HepG2 (cell line): ENCODE measurements at regions not wholly inside any gene's neighbourhood (a gene's known extent, or its start where the extent isn't known, plus 50 kb on each side); places are given as distances from the start of the nearest gene placed in this dataset.

Source experiments
- ATAC-seq: fragments of 200-7000 bp; cut with Tn5 transposase; 3 replicates; pipeline ENCODE4 v1.9.1; 2020; ENCODE audit warnings: mild to moderate bottlenecking, moderate library complexity
- BruUV-seq: library from RNA; stranded (reverse); fragments of 400-500 nt; replicated peaks from 2 replicates; lab custom pipeline; 2021; lab: Mats Ljungman, UMichigan
- CTCF ChIA-PET: fragments of 300-600 bp; formaldehyde crosslinking; extraction: SDS; loops from one replicate; lab custom pipeline; 2021; ENCODE audit warnings: low total read pairs, inconsistent platforms, low intra/inter-chr PET ratio; lab: Yijun Ruan, JAX
- POLR2A ChIA-PET: fragments of 350-600 bp; sonication (Branson Sonifier 250); formaldehyde crosslinking; loops from one replicate; lab custom pipeline; 2020; ENCODE audit warnings: antibody characterized with exemption, inconsistent platforms; lab: Yijun Ruan, JAX
- DNase-seq: peaks from one replicate; pipeline ENCODE4 v3.0.0-alpha.2; 2015; ENCODE audit warnings: low spot score
- FAIRE-seq: peaks from 3 replicates; lab custom pipeline; 2011; peaks lifted over from hg19 to GRCh38; lab: Jason Lieb, UNC
- H2AFZ ChIP-seq: one replicate; pipeline ENCODE4 v1.6.1; 2011; ENCODE audit warnings: low read length, inconsistent platforms
- H3K27ac ChIP-seq: fragments of 300-600 bp; 3 replicates; pipeline ENCODE4 v1.8.0; 2011; ENCODE audit warnings: mixed run types, mild to moderate bottlenecking, mixed read lengths, low read length, inconsistent platforms; ENCODE audit not compliant: insufficient read depth; ENCODE audit errors: extremely low read length
- H3K27me3 ChIP-seq, 2 experiments: fragments of 200-600 bp in 1 of 2; 2 replicates in 1 of 2; 3 replicates in 1 of 2; pipeline versions ENCODE4 v1.6.0 to v1.8.0; 2011; ENCODE audit warnings: low read length in 2 of 2, mild to moderate bottlenecking in 2 of 2, moderate library complexity in 2 of 2, inconsistent platforms in 1 of 2; ENCODE audit not compliant: insufficient read depth in 2 of 2, control insufficient read depth in 1 of 2
- H3K36me3 ChIP-seq, 2 experiments: fragments of 200-600 bp in 1 of 2; replicated peaks in 1 of 2; 2 replicates in 1 of 2; 3 replicates in 1 of 2; pipeline versions ENCODE4 v1.5.1 to v1.8.0; 2011; ENCODE audit warnings: low read length in 2 of 2, inconsistent platforms in 1 of 2; ENCODE audit not compliant: insufficient read depth in 2 of 2, control insufficient read depth in 1 of 2
- H3K4me1 ChIP-seq: 2 replicates; pipeline ENCODE4 v1.5.1; 2012; ENCODE audit warnings: low read length, inconsistent platforms; ENCODE audit not compliant: insufficient read depth
- H3K4me2 ChIP-seq: 2 replicates; pipeline ENCODE4 v1.6.0; 2011; ENCODE audit warnings: low read depth, low read length, inconsistent platforms
- H3K4me3 ChIP-seq, 3 experiments: fragments of 200-600 bp in 1 of 3; sonication (generic), shearing (Covaris generic) in 1 of 3; replicated peaks in 1 of 3; 2 replicates each; pipeline ENCODE4 v1.5.1; 2011 to 2016; ENCODE audit warnings: low read length in 3 of 3, inconsistent platforms in 2 of 3, low read depth in 2 of 3, mild to moderate bottlenecking in 2 of 3, control low read depth in 1 of 3, mixed read lengths in 1 of 3; ENCODE audit not compliant: insufficient read depth in 1 of 3
- H3K79me2 ChIP-seq: one replicate; pipeline ENCODE4 v1.6.1; 2011; ENCODE audit warnings: low read length, inconsistent platforms; ENCODE audit not compliant: insufficient read depth
- H3K9ac ChIP-seq: 2 replicates; pipeline ENCODE4 v1.6.0; 2011; ENCODE audit warnings: mild to moderate bottlenecking, low read depth, low read length, inconsistent platforms; ENCODE audit not compliant: insufficient read depth
- H3K9me3 ChIP-seq: 2 replicates; pipeline ENCODE4 v1.5.1; 2012; ENCODE audit warnings: mild to moderate bottlenecking, low read length
- H4K20me1 ChIP-seq: 2 replicates; pipeline ENCODE4 v1.6.0; 2011; ENCODE audit warnings: inconsistent platforms, mild to moderate bottlenecking, low read length, moderate library complexity; ENCODE audit not compliant: insufficient read depth
- AGO2 ChIP-seq: fragments of 200-400 bp; formaldehyde crosslinking; optimal IDR thresholded peaks from 2 replicates; pipeline ENCODE3; 2017; ENCODE audit warnings: mild to moderate bottlenecking, low read depth, low read length, moderate library complexity
- CREB1 ChIP-seq, 2 experiments: fragments of 450-650 bp in 1 of 2; IDR thresholded peaks; 2 replicates each; pipeline ENCODE4 v1.6.1; 2016 to 2017; ENCODE audit warnings: control low read depth in 1 of 2, mild to moderate bottlenecking in 1 of 2, missing compliant biosample characterization in 1 of 2, missing genetic modification characterization in 1 of 2
- DZIP1 ChIP-seq: sonication (generic); formaldehyde crosslinking; IDR thresholded peaks from 2 replicates; pipeline ENCODE4 v1.5.0; 2020; ENCODE audit warnings: mild to moderate bottlenecking, missing genetic modification reagents
- FOXM1 ChIP-seq: sonication (generic); formaldehyde crosslinking; IDR thresholded peaks from 2 replicates; pipeline ENCODE4 v1.5.0; 2020; ENCODE audit warnings: missing genetic modification reagents
- GLI4 ChIP-seq: sonication (generic); formaldehyde crosslinking; IDR thresholded peaks from 2 replicates; pipeline ENCODE4 v1.5.1; 2020; ENCODE audit warnings: missing genetic modification reagents, mild to moderate bottlenecking, moderate library complexity, borderline replicate concordance
- HMG20A ChIP-seq: IDR thresholded peaks from 2 replicates; pipeline ENCODE4 v1.6.1; 2016; ENCODE audit warnings: borderline replicate concordance
- MIXL1 ChIP-seq: IDR thresholded peaks from 2 replicates; pipeline ENCODE4 v1.6.1; 2016
- NFKB2 ChIP-seq: sonication (generic); formaldehyde crosslinking; IDR thresholded peaks from 2 replicates; pipeline ENCODE4 v1.4.0; 2020; ENCODE audit warnings: missing genetic modification reagents, borderline replicate concordance
- PAX8 ChIP-seq: sonication (generic); formaldehyde crosslinking; IDR thresholded peaks from 2 replicates; pipeline ENCODE4 v1.8.0; 2022; ENCODE audit warnings: mild to moderate bottlenecking, missing genetic modification reagents, borderline replicate concordance
- PHF8 ChIP-seq: sonication (generic); formaldehyde crosslinking; IDR thresholded peaks from 2 replicates; pipeline ENCODE4 v1.5.0; 2020; ENCODE audit warnings: missing genetic modification reagents
- SNAPC5 ChIP-seq: sonication (generic); formaldehyde crosslinking; IDR thresholded peaks from 2 replicates; pipeline ENCODE4 v1.8.1; 2023; ENCODE audit warnings: mild to moderate bottlenecking, missing genetic modification reagents, borderline replicate concordance
- STAG1 ChIP-seq: sonication (generic); formaldehyde crosslinking; IDR thresholded peaks from 2 replicates; pipeline ENCODE4 v1.4.0; 2020; ENCODE audit warnings: missing genetic modification reagents
- STAT6 ChIP-seq: sonication (generic); formaldehyde crosslinking; IDR thresholded peaks from 2 replicates; pipeline ENCODE4 v1.4.0; 2020; ENCODE audit warnings: missing genetic modification reagents, mild to moderate bottlenecking, borderline replicate concordance
- TAF1 ChIP-seq: sonication (generic); formaldehyde crosslinking; IDR thresholded peaks from 2 replicates; pipeline ENCODE4 v1.4.0; 2020; ENCODE audit warnings: missing genetic modification reagents
- ZNF136 ChIP-seq: sonication (generic); formaldehyde crosslinking; IDR thresholded peaks from 2 replicates; pipeline ENCODE4 v1.8.1; 2022; ENCODE audit warnings: low read depth, mild to moderate bottlenecking, moderate library complexity, missing genetic modification reagents
- ZNF644 ChIP-seq: IDR thresholded peaks from 2 replicates; pipeline ENCODE4 v1.6.1; 2016; ENCODE audit warnings: low read depth
- ZNF841 ChIP-seq: sonication (generic); formaldehyde crosslinking; IDR thresholded peaks from 2 replicates; pipeline ENCODE4 v1.8.1; 2023; ENCODE audit warnings: missing genetic modification reagents, borderline replicate concordance
- ZSCAN29 ChIP-seq: sonication (generic); formaldehyde crosslinking; conservative IDR thresholded peaks from 2 replicates; pipeline ENCODE4 v1.4.0; 2020; ENCODE audit warnings: mild to moderate bottlenecking, missing genetic modification reagents
- WGBS: methylation state at CpG from one replicate; pipeline ENCODE4 v1.1.6; 2017; ENCODE audit warnings: low lambda C conversion rate; 5-methylcytosine and 5-hydroxymethylcytosine counted together
- in situ Hi-C: cut with HindIII; loops from 2 replicates; pipeline ENCODE4 v1.10.0; 2017; ENCODE audit warnings: low pct_unique_long_range_greater_than_20kb; ENCODE audit not compliant: extremely low pct_ligation_motif_present
- intact Hi-C: fragments of 100-400 bp; cut with micrococcal nuclease; formaldehyde crosslinking; loops from one replicate; pipeline ENCODE4 v1.10.0; 2022; ENCODE audit not compliant: unreplicated experiment

GRCh38 chr18:59783138-59783537 lies 85.9 kb upstream of the CCBE1 start (continued):
- TF ChIP-seq STAT6 (CRISPR knock-in tag), result no peak
- TF ChIP-seq PHF8 (CRISPR knock-in tag), result no peak
- no peak for TF ChIP-seq ZNF136 (CRISPR knock-in tag)
- no peak for TF ChIP-seq FOXM1
- no peak for TF ChIP-seq PAX8
- TF ChIP-seq ZNF644 (CRISPR knock-in tag), result 0 out of 2 replicates have a peak, but pooled peaks have one; percentile 32
- no peak for TF ChIP-seq AGO2
- TF ChIP-seq HMG20A (CRISPR knock-in tag), result no peak
- peak; percentile 42 for TF ChIP-seq STAG1 (CRISPR knock-in tag)
- peak; percentile 45; the same call in 1 of the 2 replicates for TF ChIP-seq MIXL1
- no peak for TF ChIP-seq NFKB2 (CRISPR knock-in tag)
- TF ChIP-seq TAF1 (CRISPR knock-in tag), result no peak

- 8% methylated on average over 2 of the region's 2 CpGs for WGBS
- DNase-seq (no peak), ATAC-seq (no peak), FAIRE-seq (no peak)
- POLR2A ChIA-PET, result no interaction called here
- TF ChIP-seq GLI4 (CRISPR knock-in tag) (no peak), ZSCAN29 (CRISPR knock-in tag) (no peak), SNAPC5 (no peak), CREB1 (IDR thresholded peaks at IDR 0.05) (no peak), CREB1 (CRISPR knock-in tag; IDR thresholded peaks at IDR 0.05) (no peak), DZIP1 (CRISPR knock-in tag) (no peak), ZNF841 (CRISPR knock-in tag) (no peak)
- BruUV-seq, result no TSS peak
- Histone ChIP-seq H3K4me2 (no peak overlapping the region), H3K9ac (no peak overlapping the region), H3K4me3 (no peak overlapping the region), H3K9me3 (no peaks in the 10 kb centered on the region), H3K27ac (no peak overlapping the region), H4K20me1 (no peaks in the 10 kb centered on the region), H2AFZ (no peak overlapping the region), H3K4me1 (no peaks in the 10 kb centered on the region), H3K79me2 (no peaks in the 10 kb centered on the region), H3K27me3 (no peaks in the 10 kb centered on the region), H3K36me3 (no peaks in the 10 kb centered on the region)
- intact Hi-C loops, result no loop called here
- in situ Hi-C loops, result no loop called here
- CTCF ChIA-PET, result no interaction called here
These were observed 82.8 kb upstream of the CCBE1 start for GRCh38 chr18:59779979-59780378.
